Upper lobe of right lung (tissue), 1 donor: ENCODE measurements at regions not wholly inside any gene's neighbourhood (a gene's known extent, or its start where the extent isn't known, plus 50 kb on each side); places are given as distances from the start of the nearest gene placed in this dataset.

ENCODE experiments used
- ATAC-seq: fragments of 200-7000 bp; cut with Tn5 transposase; one replicate; pipeline ENCODE4 v1.9.1; 2020; ENCODE audit warnings: mild to moderate bottlenecking, moderate library complexity
- DNase-seq: peaks from one replicate; pipeline ENCODE4 v3.0.0-alpha.2; 2020
- H3K27ac ChIP-seq: fragments of 200-600 bp; one replicate; pipeline ENCODE4 v1.8.0; 2022
- H3K27me3 ChIP-seq: fragments of 200-600 bp; one replicate; pipeline ENCODE4 v1.8.0; 2022; ENCODE audit warnings: mild to moderate bottlenecking
- H3K36me3 ChIP-seq: fragments of 200-600 bp; one replicate; pipeline ENCODE4 v1.8.0; 2022
- H3K4me1 ChIP-seq: fragments of 200-600 bp; one replicate; pipeline ENCODE4 v1.8.0; 2022
- H3K4me3 ChIP-seq: fragments of 200-600 bp; one replicate; pipeline ENCODE4 v1.8.0; 2022; ENCODE audit warnings: mild to moderate bottlenecking
- H3K9me3 ChIP-seq: fragments of 200-600 bp; one replicate; pipeline ENCODE4 v1.8.0; 2022
- CTCF ChIP-seq: fragments of 200-600 bp; IDR thresholded peaks from one replicate; pipeline ENCODE4 v1.8.0; 2022; ENCODE audit warnings: antibody characterized with exemption
- intact Hi-C: fragments of 100-400 bp; cut with DNase I; formaldehyde crosslinking; loops from one replicate; pipeline ENCODE4 v1.11.0; 2022
- donor health status: DM: no; HTN: yes; CAD: no; lungs with severe emphysema.

GRCh38 chr2:41160439-41160838, 708.5 kb upstream of the SLC8A1 start:
- Histone ChIP-seq H3K27me3 (no peaks in the 10 kb centered on the region), H3K27ac (no peak overlapping the region), H3K36me3 (no peaks in the 10 kb centered on the region), H3K9me3 (no peaks in the 10 kb centered on the region), H3K4me1 (no peaks in the 10 kb centered on the region), H3K4me3 (no peak overlapping the region)
- ATAC-seq (no peak), DNase-seq (no peak)
- intact Hi-C loops, result no loop called here
- no peak for TF ChIP-seq CTCF

- H3K27me3 ChIP-seq, result no peaks in the 10 kb centered on the region
- H3K4me1 ChIP-seq, result no peaks in the 10 kb centered on the region
- DNase-seq (no peak), ATAC-seq (no peak)
- H3K36me3 ChIP-seq, result no peaks in the 10 kb centered on the region
- no peak for TF ChIP-seq CTCF
- H3K27ac ChIP-seq, result no peak overlapping the region
- no peak overlapping the region for H3K4me3 ChIP-seq
- intact Hi-C loops, result no loop called here
- no peaks in the 10 kb centered on the region for H3K9me3 ChIP-seq
These were observed 715.1 kb upstream of the SLC8A1 start for GRCh38 chr2:41167014-41167413.

- no peak overlapping the region for H3K4me3 ChIP-seq
- DNase-seq, result no peak
- no peak overlapping the region for H3K27ac ChIP-seq
- no peaks in the 10 kb centered on the region for H3K9me3 ChIP-seq
- no peak for TF ChIP-seq CTCF
- intact Hi-C loops, result no loop called here
- no peaks in the 10 kb centered on the region for H3K4me1 ChIP-seq
- no peaks in the 10 kb centered on the region for H3K27me3 ChIP-seq
- ATAC-seq, result no peak
- no peaks in the 10 kb centered on the region for H3K36me3 ChIP-seq
These were observed 717.9 kb upstream of the SLC8A1 start for GRCh38 chr2:41169744-41170143.

GRCh38 chr2:41170589-41170988, 718.7 kb upstream of the SLC8A1 start:
- no peaks in the 10 kb centered on the region for H3K27me3 ChIP-seq
- H3K36me3 ChIP-seq, result no peaks in the 10 kb centered on the region
- H3K27ac ChIP-seq, result no peak overlapping the region
- H3K9me3 ChIP-seq, result no peaks in the 10 kb centered on the region
- intact Hi-C loops, result no loop called here
- H3K4me1 ChIP-seq, result no peaks in the 10 kb centered on the region
- no peak for ATAC-seq
- no peak for DNase-seq
- no peak for TF ChIP-seq CTCF
- no peak overlapping the region for H3K4me3 ChIP-seq

GRCh38 chr2:41180387-41180786, 728.5 kb upstream of the SLC8A1 start:
- no peaks in the 10 kb centered on the region for H3K27me3 ChIP-seq
- no peaks in the 10 kb centered on the region for H3K36me3 ChIP-seq
- ATAC-seq (no peak), DNase-seq (no peak)
- no peaks in the 10 kb centered on the region for H3K4me1 ChIP-seq
- intact Hi-C loops, result no loop called here
- H3K9me3 ChIP-seq, result no peaks in the 10 kb centered on the region
- no peak overlapping the region for H3K27ac ChIP-seq
- H3K4me3 ChIP-seq, result no peak overlapping the region
- TF ChIP-seq CTCF, result no peak

GRCh38 chr2:41182961-41183360, 731.1 kb upstream of the SLC8A1 start:
- no peaks in the 10 kb centered on the region for H3K27me3 ChIP-seq
- H3K4me3 ChIP-seq, result no peak overlapping the region
- intact Hi-C loops, result no loop called here
- H3K36me3 ChIP-seq, result no peaks in the 10 kb centered on the region
- no peaks in the 10 kb centered on the region for H3K9me3 ChIP-seq
- H3K27ac ChIP-seq, result no peak overlapping the region
- no peak for ATAC-seq
- H3K4me1 ChIP-seq, result no peaks in the 10 kb centered on the region
- DNase-seq, result no peak
- no peak for TF ChIP-seq CTCF
